ENCODE measurements at regions not wholly inside any gene's neighbourhood (a gene's known extent, or its start where the extent isn't known, plus 50 kb on each side); places are given as distances from the start of the nearest gene placed in this dataset.

DNA sequence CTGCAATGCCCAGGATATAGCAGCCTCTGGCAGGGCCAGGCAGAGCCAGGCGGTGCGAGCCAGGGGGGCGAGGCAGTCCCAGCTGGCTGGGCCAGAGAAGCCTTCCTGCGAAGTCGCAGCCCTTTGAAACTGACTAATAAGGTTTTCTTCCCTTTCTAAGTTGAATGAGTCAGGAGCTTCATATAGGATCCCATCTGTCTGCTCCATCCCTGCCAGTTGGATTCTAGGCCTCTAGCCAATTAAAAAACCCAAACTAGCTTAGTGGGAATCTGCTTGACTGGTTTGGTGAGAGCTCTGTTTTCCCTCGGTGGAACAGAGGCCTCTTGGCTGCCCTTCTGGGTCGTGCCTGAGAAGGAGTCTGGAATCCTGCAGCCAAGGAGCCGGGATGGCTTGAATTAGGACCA is 70.1 kb upstream of the RAPGEF1 start:
- H3K9me3 Mint-ChIP-seq, result no peaks in the 10 kb centered on the region
- TF ChIP-seq, protein P1, sequence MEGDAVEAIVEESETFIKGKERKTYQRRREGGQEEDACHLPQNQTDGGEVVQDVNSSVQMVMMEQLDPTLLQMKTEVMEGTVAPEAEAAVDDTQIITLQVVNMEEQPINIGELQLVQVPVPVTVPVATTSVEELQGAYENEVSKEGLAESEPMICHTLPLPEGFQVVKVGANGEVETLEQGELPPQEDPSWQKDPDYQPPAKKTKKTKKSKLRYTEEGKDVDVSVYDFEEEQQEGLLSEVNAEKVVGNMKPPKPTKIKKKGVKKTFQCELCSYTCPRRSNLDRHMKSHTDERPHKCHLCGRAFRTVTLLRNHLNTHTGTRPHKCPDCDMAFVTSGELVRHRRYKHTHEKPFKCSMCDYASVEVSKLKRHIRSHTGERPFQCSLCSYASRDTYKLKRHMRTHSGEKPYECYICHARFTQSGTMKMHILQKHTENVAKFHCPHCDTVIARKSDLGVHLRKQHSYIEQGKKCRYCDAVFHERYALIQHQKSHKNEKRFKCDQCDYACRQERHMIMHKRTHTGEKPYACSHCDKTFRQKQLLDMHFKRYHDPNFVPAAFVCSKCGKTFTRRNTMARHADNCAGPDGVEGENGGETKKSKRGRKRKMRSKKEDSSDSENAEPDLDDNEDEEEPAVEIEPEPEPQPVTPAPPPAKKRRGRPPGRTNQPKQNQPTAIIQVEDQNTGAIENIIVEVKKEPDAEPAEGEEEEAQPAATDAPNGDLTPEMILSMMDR (IDR thresholded peaks at IDR 0.05), result no peak
- no peaks in the 10 kb centered on the region for H3K4me1 Mint-ChIP-seq (ENCODE audit: low read depth)
- Histone ChIP-seq H3K27ac (ENCODE audit: low read depth in 1 of 2, low read length in 2 of 2) (no peak overlapping the region), H3K36me3 (ENCODE audit: insufficient read depth, low read length) (no peaks in the 10 kb centered on the region), H3K4me3 (ENCODE audit: low read length) (no peak overlapping the region), H3K9me3 (ENCODE audit: control insufficient read depth in 1 of 2, insufficient read depth in 1 of 2, low read length in 2 of 2) (peaks cover 0 to 8% of the 10 kb centered on the region in 2 experiments), H3K27me3 (ENCODE audit: control insufficient read depth in 1 of 2, insufficient read depth in 2 of 2, low read length in 2 of 2) (peaks cover 11% of the 10 kb centered on the region in 2 experiments), H3K4me1 (ENCODE audit: insufficient read depth, low read length) (no peaks in the 10 kb centered on the region)
- no peaks in the 10 kb centered on the region for H3K36me3 Mint-ChIP-seq (ENCODE audit: low read depth)
- H3K4me3 Mint-ChIP-seq, result no peak overlapping the region
- H3K27me3 Mint-ChIP-seq, result peaks cover 43% of the 10 kb centered on the region
- intact Hi-C loops (cut with DNase I, micrococcal nuclease), result no loop called here
- ChIA-PET CTCF (no interaction called here), POLR2A (no interaction called here)
- DNase-seq, result no peak
- no peak for ATAC-seq (ENCODE audit: poor library complexity)
- no peak overlapping the region for H3K27ac Mint-ChIP-seq

DNA sequence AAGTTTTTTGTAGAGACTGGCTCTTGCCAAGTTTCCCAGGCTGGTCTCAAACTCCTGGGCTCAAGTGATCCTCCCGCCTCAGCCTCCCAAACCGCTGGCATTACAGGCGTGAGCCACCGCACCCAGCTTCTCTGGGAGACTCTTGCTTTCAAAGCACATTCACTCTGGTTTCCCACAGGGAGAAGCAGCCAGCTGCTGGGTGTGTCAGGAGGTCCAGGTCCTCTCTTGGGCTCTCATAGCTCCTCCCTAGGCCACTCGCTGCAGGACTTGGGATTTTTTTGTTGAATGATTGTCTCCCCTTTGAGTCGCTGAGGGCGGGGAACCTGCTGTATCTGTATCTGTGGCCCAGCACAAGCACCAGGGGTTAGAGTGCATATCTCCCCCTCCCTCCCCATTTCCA is 68.4 kb upstream of the RAPGEF1 start:
- Histone ChIP-seq H3K36me3 (ENCODE audit: insufficient read depth, low read length) (no peaks in the 10 kb centered on the region), H3K27ac (ENCODE audit: low read depth in 1 of 2, low read length in 2 of 2) (no peak overlapping the region), H3K4me1 (ENCODE audit: insufficient read depth, low read length) (no peaks in the 10 kb centered on the region), H3K9me3 (ENCODE audit: control insufficient read depth in 1 of 2, insufficient read depth in 1 of 2, low read length in 2 of 2) (peaks cover 0 to 12% of the 10 kb centered on the region in 2 experiments), H3K4me3 (ENCODE audit: low read length) (no peak overlapping the region), H3K27me3 (ENCODE audit: control insufficient read depth in 1 of 2, insufficient read depth in 2 of 2, low read length in 2 of 2) (peaks cover 11 to 20% of the 10 kb centered on the region in 2 experiments)
- Mint-ChIP-seq H3K27ac (no peak overlapping the region), H3K9me3 (no peaks in the 10 kb centered on the region), H3K4me1 (ENCODE audit: low read depth) (no peaks in the 10 kb centered on the region), H3K27me3 (peaks cover 43% of the 10 kb centered on the region), H3K4me3 (no peak overlapping the region), H3K36me3 (ENCODE audit: low read depth) (no peaks in the 10 kb centered on the region)
- TF ChIP-seq, protein P1 (IDR thresholded peaks at IDR 0.05), result no peak
- intact Hi-C loops (cut with DNase I, micrococcal nuclease), result no loop called here
- POLR2A ChIA-PET, result no interaction called here
- ATAC-seq (ENCODE audit: poor library complexity) (no peak), DNase-seq (no peak)
- CTCF ChIA-PET, result no interaction called here

DNA sequence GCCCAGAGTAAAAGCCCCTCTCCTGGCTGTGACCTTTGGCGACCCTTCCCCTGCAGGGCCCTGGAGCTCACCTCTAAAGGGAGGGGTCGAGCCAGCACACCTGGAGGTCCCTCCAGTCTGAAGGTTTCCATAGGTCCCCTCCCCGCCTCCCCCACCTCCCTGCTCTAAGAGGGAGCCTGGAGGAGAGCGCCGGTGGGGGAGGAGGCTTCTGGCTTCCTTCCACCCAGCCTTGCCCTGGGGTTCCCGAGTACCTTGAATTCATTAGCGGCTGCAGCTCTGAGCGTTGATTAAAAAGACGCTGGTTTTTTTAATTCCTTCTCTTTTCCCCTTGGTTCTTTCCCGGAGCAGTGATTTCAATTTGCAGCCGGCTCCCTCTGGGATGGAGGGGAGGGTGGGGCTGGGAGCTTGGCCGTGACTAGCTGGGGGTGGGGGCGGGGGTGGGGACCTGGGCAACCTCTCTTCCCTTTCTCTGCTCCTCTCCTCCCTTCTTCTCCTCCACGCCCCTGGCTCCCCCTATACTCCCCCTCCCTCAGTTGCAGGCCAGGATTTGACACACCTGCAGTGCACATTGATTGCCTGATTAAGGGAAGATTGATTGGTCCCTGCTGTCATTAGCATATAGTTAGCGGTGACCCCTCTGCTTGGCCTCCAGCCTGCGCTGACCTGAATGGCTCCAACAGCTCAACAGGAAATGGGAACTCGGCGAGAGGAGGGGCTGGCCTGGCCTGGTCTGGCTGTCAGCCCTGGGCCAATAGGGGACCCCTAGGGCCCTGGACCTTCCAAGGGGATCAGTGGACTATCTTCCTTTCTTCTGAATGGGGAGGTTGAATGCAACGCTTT is 67.5 kb upstream of the RAPGEF1 start:
- Histone ChIP-seq H3K9me3 (ENCODE audit: control insufficient read depth in 1 of 2, insufficient read depth in 1 of 2, low read length in 2 of 2) (peaks cover 0 to 12% of the 10 kb centered on the region in 2 experiments), H3K27ac (ENCODE audit: low read depth in 1 of 2, low read length in 2 of 2) (no peak overlapping the region), H3K4me1 (ENCODE audit: insufficient read depth, low read length) (no peaks in the 10 kb centered on the region), H3K36me3 (ENCODE audit: insufficient read depth, low read length) (no peaks in the 10 kb centered on the region), H3K4me3 (ENCODE audit: low read length) (no peak overlapping the region), H3K27me3 (ENCODE audit: control insufficient read depth in 1 of 2, insufficient read depth in 2 of 2, low read length in 2 of 2) (peaks cover 11 to 18% of the 10 kb centered on the region in 2 experiments)
- Mint-ChIP-seq H3K4me3 (no peak overlapping the region), H3K27me3 (peaks cover 44% of the 10 kb centered on the region), H3K27ac (no peak overlapping the region), H3K36me3 (ENCODE audit: low read depth) (no peaks in the 10 kb centered on the region), H3K4me1 (ENCODE audit: low read depth) (no peaks in the 10 kb centered on the region), H3K9me3 (no peaks in the 10 kb centered on the region)
- DNase-seq, result no peak
- TF ChIP-seq, protein P1 (IDR thresholded peaks at IDR 0.05), result no peak
- ATAC-seq (ENCODE audit: poor library complexity), result no peak
- POLR2A ChIA-PET, result no interaction called here
- intact Hi-C loops (cut with DNase I, micrococcal nuclease), result no loop called here
- CTCF ChIA-PET, result no interaction called here
